GM21825 (cell line): ENCODE measurements at regions not wholly inside any gene's neighbourhood (a gene's known extent, or its start where the extent isn't known, plus 50 kb on each side); places are given as distances from the start of the nearest gene placed in this dataset.
"Not testable (repeated sequence)": the region's sequence is repeated elsewhere in the genome, so short reads cannot be mapped to it uniquely, and the experiment has no call there.

Experiments
- ATAC-seq: cut with Tn5 transposase; IDR thresholded peaks from one replicate; pipeline ENCODE4 v1.9.1; 2021; ENCODE audit warnings: mild to moderate bottlenecking, moderate library complexity; ENCODE audit not compliant: unreplicated experiment

DNA sequence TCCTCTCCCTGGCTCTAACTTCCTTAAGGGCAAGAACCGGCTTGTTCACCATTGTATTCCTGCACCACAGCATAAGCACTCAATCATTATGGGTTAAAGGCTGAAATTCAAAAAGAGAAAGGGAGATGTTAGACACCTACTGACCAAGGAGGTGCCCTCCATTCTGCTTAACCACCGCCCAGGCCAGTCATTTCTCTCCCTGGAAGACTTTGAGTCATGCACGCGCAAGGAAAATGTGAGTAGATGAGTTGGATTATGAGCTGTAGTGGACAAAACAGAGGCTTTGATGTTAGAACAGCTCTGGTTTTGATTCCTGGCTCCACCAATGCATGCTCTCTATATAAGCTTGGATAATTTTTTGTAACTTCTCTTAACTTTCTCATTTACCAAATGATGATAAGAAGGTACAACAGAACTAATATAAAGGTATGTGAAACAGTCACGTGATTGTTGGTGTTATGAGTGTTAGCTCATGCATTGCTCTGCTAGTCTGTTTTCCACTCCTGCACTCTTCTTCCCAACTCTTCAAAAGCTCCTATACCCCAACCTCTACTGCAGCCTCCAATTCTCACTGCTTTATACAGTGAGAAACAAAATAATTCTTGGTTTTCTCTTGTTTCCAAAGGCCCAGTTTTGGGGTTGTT is 148.4 kb upstream of the ATP11B start:
- no peak for ATAC-seq

- ATAC-seq, result no peak
Measured at GRCh38 chr3:182650568-182651128, 142.7 kb upstream of the ATP11B start.

DNA sequence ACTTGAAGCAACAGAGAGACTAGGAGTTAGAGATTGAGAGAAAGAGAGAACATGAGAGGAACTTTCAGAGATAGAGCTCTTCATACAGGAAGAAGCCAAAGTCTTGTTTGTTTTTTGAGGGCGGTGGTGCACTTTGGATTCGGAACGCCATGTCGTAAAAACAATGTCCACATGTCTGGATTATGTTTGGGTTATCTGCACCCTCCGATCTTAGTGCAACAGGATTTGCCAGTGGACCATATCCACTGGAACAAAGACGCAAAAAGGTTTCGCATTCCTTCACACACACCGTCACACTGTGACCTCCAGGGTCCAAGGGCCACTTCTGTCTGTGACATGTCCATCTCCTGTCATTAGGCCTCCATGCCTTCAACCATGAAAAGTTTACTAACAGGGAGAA is 141.8 kb upstream of the ATP11B start:
- ATAC-seq, result no peak

GRCh38 chr3:182653065-182653464 is 140.2 kb upstream of the ATP11B start:
- ATAC-seq, result not testable (repeated sequence)

GRCh38 chr3:182668541-182668940 is 124.8 kb upstream of the ATP11B start:
- no peak for ATAC-seq

DNA sequence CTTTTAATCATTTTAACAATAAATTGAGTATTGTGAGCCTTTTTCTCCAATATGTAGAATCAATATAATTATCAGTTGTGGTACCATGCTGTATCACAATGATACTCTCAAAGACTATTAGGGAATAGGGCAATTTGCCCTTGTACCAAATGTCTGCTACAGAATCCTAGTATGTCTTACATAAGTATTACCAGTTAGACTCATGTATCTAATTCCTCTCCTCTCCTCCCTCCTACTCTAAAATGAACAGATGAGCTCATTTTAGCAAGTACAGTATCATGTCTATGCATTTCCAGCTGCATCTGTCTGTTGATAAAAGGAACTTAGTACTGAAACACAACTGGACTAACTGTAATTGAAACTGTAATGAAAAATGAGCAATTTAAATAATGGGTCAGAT is 124.3 kb upstream of the ATP11B start:
- ATAC-seq, result no peak

DNA sequence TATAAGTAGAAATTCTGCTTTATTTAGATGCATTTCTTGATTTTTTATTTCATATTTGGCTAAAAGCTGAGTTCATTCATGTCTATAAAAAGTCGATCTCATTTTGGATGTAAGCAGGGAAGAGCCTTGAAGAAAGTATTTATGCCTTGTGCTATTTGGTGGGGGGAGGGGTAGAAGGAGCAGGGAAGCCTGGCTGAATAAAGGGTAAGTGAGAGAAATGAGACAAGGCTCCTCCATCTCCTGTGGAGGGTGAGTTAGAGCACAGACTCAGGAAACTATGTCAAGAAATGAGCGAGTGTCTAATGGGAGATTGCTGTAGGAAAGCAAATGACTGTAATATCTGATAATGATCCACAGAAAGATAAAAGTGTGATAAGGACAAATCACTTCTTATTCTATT is 121.8 kb upstream of the ATP11B start:
- ATAC-seq, result no peak

- ATAC-seq, result no peak
Measured at GRCh38 chr3:182671942-182672341, 121.4 kb upstream of the ATP11B start.

- no peak for ATAC-seq
Measured at GRCh38 chr3:182673336-182673735, 120.0 kb upstream of the ATP11B start.

DNA sequence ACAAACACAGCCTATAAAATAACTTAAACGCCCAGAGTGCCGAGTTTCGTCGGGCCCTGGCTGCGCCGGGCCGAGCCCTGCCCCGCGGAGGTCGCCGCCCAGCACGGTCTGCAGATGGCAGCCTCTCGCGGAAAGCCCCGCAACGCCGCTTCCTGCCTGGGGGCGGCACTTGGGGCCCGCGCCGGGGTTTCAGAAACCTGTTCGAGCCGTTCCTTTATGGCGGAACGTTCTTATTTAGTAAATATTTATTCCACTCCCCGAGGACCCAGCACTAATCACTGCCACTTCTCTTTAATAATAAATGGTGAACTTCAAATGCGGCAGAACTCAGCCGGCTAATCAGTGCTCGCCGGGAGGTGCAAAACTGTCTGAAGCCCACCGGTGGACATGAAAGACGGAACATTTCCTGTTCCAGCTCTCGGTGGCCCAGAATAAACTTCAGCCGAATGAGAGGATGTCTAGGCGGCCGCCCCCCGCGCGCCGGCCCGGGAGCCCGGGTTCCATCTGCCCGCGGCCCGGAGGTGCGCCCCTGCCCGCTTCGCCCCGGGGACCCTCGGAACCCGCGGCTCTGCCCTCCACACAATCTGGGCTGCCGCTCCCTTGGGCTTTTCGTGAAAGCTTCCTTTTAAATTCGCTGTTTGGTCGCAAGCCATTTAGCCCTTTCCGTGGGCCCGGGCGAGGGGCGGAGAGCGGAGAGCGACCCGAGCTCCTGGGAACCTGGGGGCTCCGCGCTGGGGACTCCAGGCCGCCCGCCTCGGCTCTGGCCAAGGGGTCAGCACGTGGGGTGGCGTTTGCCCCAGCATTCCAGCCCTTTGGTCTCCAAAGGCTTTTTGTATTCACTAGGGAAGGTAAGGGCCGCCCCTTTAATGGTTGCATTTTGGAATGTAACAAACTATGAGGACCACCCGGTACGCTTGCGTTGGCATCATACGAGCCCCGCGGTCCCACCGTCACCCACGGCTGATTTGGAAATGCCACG is 110.8 kb upstream of the ATP11B start:
- ATAC-seq, result peak; percentile 93

DNA sequence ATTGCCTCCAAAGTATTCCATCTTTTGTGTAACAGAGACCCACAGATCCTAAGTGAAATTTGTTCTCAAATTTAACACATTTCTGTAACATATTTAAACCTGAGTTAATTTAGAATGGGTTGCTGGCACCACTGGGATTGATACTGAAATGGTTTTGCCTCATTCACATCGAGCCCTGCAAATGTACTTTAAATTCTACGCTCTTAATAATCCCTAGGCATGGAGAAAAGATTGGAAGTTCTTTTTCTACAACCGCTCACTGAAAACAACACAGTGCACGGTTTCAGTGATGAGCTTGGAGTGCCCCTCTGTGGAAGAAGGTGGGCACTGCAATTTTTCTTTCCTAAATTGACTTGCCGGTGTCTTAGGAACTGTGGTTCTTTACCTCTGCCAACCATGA is 109.9 kb upstream of the ATP11B start:
- ATAC-seq, result peak; percentile 61

DNA sequence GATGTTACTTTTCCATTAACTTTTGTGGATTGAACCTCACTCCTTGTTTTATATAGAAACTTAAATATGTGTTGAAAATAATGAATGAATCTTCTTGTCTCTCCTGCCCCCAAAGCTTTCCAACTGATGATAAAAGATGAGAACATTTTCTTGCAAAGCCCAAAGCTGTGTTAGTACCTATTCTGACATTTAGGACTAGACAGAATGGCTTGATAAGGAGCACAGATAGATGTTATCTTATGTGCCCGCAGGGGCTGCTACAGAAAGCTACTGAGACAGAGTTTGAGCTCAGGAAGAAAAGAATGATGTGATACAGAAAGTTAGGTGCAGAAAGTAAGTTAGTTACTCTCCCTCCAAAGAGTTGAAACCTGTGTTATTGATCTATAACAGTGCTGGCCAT is 109.4 kb upstream of the ATP11B start:
- no peak for ATAC-seq

DNA sequence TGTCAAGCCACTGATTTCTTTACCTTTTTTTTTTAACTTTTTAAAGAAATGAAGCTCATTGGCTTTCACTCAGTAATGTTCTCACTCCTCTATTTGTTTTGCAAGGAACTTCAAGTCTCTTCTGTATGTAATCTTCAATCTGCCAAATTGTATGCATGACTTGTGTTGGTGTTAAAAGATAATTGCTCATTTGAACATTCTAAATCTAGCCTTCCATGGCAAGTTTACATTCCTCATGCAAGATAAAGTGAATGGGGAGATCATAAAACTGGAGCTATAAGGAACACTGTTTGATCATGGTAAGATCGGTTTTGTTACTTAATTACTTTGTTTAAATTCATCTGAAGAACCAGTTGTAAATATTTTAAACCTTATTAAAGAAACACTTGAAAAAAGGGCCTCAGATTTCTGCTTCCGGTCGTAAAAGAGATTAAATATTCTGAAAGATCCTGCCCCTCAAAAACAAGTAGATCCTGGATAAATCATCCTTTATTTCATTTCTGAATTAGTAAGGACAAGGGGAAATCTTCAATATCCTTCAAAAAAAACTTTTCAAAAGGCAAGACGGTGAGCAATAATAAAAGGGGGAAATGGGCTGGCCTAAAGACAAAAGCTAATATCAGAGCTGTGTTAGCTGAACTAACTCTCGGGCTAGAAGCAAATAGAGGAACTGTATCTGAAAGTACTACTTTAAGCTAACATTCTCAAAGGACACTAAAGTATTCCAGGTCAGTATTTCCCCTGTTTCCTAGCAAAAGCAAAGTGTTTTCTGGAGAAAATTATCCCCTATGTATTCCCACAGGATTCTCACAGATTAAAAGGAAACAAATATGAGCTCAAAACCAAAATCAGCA is 107.0 kb upstream of the ATP11B start:
- ATAC-seq, result no peak

- ATAC-seq, result no peak
Measured at GRCh38 chr3:182690172-182690571, 103.1 kb upstream of the ATP11B start.

DNA sequence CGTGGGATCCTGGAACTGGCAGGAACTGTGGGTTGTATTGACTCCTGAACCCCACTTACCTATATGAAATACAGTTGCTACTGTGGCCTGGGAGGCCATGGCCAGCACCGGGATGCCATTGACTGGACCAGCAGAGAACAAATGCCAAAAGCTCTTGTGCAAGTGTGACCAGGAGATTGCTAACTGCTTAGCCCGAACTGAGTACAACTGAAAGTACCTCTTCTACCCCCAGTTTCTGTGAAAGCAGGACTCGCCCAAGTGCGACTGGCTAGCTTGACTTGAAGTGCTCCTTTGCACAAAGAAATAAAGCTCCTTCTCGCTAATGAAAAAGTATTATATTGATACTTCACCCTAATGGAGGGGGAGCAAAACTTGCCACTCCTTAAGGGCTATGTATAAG is 101.3 kb upstream of the ATP11B start:
- no peak for ATAC-seq

DNA sequence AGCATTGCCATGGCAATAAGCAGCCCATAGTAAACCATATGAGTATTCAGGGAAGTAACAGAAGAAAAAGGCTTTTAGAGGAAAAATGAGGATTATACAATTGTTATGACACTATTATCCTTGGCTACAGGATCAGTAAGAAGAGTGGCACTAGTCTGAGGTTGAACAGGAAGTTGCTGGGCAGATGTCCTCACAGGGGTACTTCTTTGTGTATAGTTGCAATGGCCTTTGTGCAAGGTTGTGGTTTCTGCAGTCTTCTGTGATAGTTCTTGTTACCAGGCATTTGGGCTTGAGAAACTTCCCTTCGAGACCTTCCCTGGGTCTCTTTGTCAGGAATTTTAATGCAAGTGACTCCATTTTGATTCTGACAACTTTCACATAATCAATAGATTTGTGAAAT is 100.6 kb upstream of the ATP11B start:
- ATAC-seq, result no peak

DNA sequence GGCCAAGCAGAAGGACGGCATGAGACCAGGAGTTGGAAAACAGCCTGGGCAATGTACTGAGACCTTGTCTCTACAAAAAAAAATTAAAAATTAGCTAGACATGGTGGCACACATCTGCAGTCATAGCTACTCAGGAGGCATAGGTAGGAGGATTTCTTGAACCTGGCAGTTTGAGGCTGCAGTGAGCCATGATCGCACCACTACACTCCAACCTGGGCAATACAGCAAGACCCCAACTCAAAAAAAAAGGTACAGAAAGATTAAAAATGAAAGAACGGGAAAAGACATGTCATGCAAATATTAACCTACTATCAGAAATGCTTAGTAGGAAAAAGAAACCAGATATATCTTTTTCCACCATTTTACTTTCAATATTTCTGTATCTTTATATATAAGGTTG is 99.6 kb upstream of the ATP11B start:
- no peak for ATAC-seq

GRCh38 chr3:182696916-182697315 is 96.4 kb upstream of the ATP11B start:
- ATAC-seq, result no peak

- ATAC-seq, result no peak
Measured at GRCh38 chr3:182697345-182697919, 95.9 kb upstream of the ATP11B start.

DNA sequence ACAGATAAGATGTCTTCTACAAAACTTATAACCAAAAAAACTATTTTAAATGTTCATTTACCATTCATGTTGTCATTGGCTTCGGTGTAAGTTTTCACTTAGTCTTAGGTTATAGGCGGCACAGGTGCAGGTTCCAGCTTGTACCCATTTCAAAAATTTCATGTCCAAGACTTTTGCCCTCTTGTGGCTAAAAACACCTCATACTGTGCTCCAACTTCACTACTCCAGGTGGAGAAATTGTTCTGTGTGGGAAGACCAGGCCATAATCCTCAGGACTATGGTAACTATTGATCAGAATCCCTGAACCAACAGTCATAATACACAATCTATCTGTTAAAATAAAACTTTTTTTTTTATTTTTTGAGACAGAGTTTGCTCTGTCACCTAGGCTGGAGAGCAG is 95.2 kb upstream of the ATP11B start:
- no peak for ATAC-seq
